DMS153 treated with DMSO at 0.1 percent for 48 hours (cell line): ENCODE measurements at regions not wholly inside any gene's neighbourhood (a gene's known extent, or its start where the extent isn't known, plus 50 kb on each side); places are given as distances from the start of the nearest gene placed in this dataset.
"Not testable (repeated sequence)": the region's sequence is repeated elsewhere in the genome, so short reads cannot be mapped to it uniquely, and the experiment has no call there.

Experiments used
- DNase-seq: peaks from one replicate; lab custom pipeline; 2025; ENCODE audit not compliant: unreplicated experiment; lab: John Stamatoyannopoulos, UW

- DNase-seq: no peak
Observed at GRCh38 chr6:141788096-141788495, 344.6 kb upstream of the GJE1 start.

DNA sequence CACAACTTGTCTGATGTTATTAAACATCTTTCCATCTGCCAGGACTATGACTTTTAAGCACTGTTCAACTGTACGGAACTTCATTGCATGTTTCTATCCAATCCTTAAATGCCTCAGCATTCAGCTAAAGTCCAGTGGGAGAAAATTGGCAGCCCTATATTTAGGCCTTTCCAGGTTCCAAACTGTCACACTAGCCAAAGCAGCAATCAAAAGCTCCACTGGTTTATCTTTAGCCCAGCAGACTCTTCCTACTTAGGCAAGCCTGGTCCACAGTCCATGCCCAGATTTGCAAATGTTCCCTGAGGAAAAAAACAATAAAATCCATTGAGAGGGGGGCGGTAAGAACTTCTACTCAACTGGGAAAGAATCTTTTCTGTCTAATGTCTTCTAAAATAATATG is 349.1 kb upstream of the GJE1 start:
- DNase-seq: no peak

GRCh38 chr6:141780296-141780695 is 352.4 kb upstream of the GJE1 start:
- DNase-seq: no peak

GRCh38 chr6:141764388-141764787 is 368.3 kb upstream of the GJE1 start:
- no peak for DNase-seq

GRCh38 chr6:141758430-141758829 is 374.3 kb upstream of the GJE1 start:
- DNase-seq: no peak

GRCh38 chr6:141753180-141753579 is 379.5 kb upstream of the GJE1 start:
- no peak for DNase-seq

- no peak for DNase-seq
Observed at GRCh38 chr6:141752677-141753076, 380.0 kb upstream of the GJE1 start.

GRCh38 chr6:141746324-141746723 is 386.4 kb upstream of the GJE1 start:
- not testable (repeated sequence) for DNase-seq

- no peak for DNase-seq
Observed at GRCh38 chr6:141744971-141745370, 387.8 kb upstream of the GJE1 start.

- DNase-seq: no peak
Observed at GRCh38 chr6:141744194-141744925, 388.4 kb upstream of the GJE1 start.

GRCh38 chr6:141736104-141736503 is 396.6 kb upstream of the GJE1 start:
- no peak for DNase-seq

DNA sequence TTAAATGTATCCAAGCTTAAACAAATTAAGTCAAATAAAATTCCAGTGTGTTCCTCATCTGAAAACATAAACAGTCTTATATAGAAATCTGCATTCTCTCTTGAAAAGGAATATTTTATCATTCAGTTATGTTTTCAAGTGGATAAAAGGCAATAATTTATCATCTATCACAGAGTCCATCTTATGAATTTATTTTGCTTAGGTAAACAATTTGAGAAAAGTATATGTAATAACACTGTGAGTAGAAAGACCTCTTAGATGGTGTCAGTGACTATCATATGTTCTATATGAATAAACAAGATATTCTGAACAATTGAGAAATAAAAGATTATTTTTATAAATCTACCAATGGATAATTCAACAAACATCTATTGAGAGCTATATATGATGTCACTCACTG is 397.6 kb upstream of the GJE1 start:
- no peak for DNase-seq

DNA sequence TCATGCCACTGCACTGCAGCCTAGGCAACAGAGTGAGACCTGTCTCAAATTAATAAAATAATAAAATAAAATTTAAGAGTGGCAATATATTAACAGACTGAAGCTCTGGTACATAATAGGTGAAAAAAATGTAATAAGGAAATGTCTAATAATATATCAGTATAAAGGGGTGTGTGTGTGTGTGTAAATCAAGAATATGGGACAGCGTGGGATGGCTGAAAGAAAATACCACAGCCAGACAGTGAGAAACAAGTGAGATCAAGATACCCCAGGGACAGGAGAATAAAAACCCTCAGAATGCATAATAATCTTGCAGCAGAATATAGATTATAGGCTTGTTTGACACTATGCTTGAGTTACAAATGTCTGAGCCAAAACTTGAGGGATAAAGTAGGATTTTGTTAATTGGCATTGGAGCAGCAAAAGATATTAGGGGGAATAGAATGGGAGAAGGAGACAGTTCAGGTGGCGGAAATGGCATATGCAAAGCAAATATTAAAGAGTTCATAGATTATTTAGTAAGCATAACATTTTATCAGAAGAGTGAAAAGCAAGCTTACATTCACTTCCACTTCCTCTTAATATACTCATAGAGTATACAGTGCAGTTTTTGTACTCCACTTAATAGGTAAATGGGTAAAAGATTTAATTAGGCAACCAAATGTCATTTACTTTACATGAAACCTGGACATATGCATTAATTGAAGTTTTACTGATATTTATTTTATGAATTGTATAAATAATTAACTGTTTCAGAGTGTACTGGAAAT is 398.5 kb upstream of the GJE1 start:
- DNase-seq: no peak

- DNase-seq: no peak
Observed at GRCh38 chr6:141729146-141729545, 403.6 kb upstream of the GJE1 start.

- DNase-seq: no peak
Observed at GRCh38 chr6:141728330-141728729, 404.4 kb upstream of the GJE1 start.

GRCh38 chr6:141726248-141726647 is 406.5 kb upstream of the GJE1 start:
- no peak for DNase-seq

DNA sequence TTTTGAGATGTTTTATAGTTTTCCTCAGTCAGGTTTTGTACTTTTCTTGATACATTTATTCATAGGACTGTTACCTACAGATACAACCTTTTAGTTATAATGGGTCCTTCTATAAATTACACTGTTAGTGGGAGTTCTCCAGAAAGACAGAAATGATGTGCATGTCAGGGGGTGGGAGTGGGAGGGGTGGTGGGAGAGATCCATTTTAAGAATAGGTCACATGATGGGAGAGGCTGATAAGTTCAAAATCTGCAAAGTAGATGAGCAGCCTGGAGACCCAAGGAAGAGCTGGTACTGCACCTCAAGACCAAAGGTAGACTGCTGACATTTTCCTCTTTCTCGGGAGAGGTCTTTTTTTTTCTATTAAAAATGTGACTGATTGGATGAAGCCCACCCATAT is 408.0 kb upstream of the GJE1 start:
- no peak for DNase-seq

DNA sequence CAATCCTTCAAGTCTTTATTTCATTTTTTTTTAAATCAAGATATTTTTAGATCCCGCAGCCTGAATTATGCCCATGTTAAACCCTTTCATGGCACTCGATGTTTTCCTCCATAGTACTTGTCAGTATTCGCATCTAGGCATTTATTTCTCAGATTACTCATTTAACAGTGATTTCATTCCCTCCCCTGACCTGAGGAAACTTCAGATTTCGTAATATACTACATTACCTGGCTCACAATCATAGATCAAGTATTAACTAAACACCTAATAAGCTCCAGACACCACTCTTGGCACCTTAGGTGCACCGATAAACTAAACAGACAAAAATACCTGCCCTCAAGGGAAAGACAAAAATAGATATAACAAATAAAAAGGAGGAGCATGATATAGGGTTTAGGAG is 413.2 kb upstream of the GJE1 start:
- no peak for DNase-seq

- DNase-seq: no peak
Observed at GRCh38 chr6:141705431-141705830, 427.3 kb upstream of the GJE1 start.

DNA sequence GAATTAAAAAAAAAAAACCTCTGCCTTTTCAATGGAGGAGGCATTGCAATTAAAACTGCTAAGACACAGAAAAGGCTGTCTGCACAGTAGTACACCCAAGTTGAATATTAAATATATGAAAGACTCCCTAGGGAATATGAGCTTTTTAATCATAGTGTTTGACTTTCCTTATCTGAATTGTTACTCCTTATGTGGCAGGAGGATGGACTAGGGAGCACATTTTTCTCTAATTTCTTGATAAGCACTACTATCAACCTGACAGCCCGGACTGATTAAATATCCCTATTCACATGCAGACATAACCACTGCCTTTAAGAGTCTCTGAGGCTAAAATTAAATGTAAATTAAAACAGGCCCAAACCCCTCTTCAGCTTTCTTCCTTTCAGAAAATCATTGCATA is 428.6 kb upstream of the GJE1 start:
- no peak for DNase-seq

- no peak for DNase-seq
Observed at GRCh38 chr6:141701732-141702131, 431.0 kb upstream of the GJE1 start.

GRCh38 chr6:141700819-141701218 is 431.9 kb upstream of the GJE1 start:
- no peak for DNase-seq

DNA sequence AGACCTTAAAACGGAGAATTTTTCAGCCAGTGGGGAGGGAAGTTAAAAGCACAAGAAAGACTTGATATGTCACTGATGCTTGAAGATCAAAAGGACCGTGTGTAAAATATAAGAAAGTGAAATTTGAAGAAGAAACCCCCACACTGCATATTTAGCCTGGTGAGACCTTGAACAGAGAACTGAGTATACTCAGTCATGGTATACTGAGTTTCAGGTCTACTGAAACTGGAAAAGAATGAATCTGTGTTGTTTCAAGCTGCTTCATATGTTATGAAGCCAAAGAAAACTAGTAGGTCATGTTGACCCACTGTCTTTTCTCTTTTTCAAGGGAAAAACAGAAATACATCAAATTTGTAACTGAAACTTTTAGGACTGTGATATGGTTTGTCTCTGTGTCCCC is 443.8 kb upstream of the GJE1 start:
- no peak for DNase-seq
